Esophagus squamous epithelium (tissue), 5 donors: ENCODE measurements at regions not wholly inside any gene's neighbourhood (a gene's known extent, or its start where the extent isn't known, plus 50 kb on each side); places are given as distances from the start of the nearest gene placed in this dataset.

Experiments used
- DNase-seq: peaks from one replicate; lab custom pipeline; 2025; lab: John Stamatoyannopoulos, UW
- H3K27ac ChIP-seq, 4 donors: fragments of 200-600 bp; sonication (generic); one replicate each; pipeline ENCODE4 v1.5.1; 2016 to 2019; ENCODE audit warnings: mild to moderate bottlenecking in 1 of 4
- H3K27me3 ChIP-seq, 4 donors: fragments of 200-600 bp; sonication (generic); 1 replicate in 3 of 4; 2 replicates in 1 of 4; pipeline versions ENCODE4 v1.5.1 to v1.6.0; 2017 to 2021; ENCODE audit warnings: antibody characterized with exemption in 1 of 4
- H3K36me3 ChIP-seq, 3 donors: fragments of 200-600 bp; sonication (generic); one replicate each; pipeline ENCODE4 v1.5.1; 2016 to 2019
- H3K4me1 ChIP-seq, 3 donors: fragments of 200-600 bp; sonication (generic); one replicate each; pipeline ENCODE4 v1.5.1; 2017 to 2019
- H3K4me3 ChIP-seq, 4 donors: fragments of 200-600 bp; sonication (generic); 1 replicate in 3 of 4; 2 replicates in 1 of 4; pipeline ENCODE4 v1.5.1; 2016 to 2019; ENCODE audit warnings: mild to moderate bottlenecking in 2 of 4, moderate library complexity in 1 of 4
- H3K9me3 ChIP-seq, 3 donors: fragments of 200-600 bp; sonication (generic); one replicate each; pipeline ENCODE4 v1.5.1; 2016 to 2019
- CTCF ChIP-seq, 6 experiments: fragments of 450-650 bp in 4 of 6; fragments of 200-600 bp in 2 of 6; sonication (generic) in 2 of 6; IDR thresholded peaks; one replicate each; pipeline ENCODE4 v1.5.1; 2016 to 2019; ENCODE audit warnings: antibody characterized with exemption in 6 of 6, mild to moderate bottlenecking in 4 of 6, moderate library complexity in 4 of 6
- POLR2A ChIP-seq, 4 donors: fragments of 450-650 bp; IDR thresholded peaks; one replicate each; pipeline ENCODE4 v1.6.1; 2017; ENCODE audit warnings: antibody characterized with exemption in 4 of 4, mild to moderate bottlenecking in 4 of 4, moderate library complexity in 3 of 4
- WGBS, 2 donors: methylation state at CpG; one replicate each; pipeline ENCODE4 v1.1.5; 2018; 5-methylcytosine and 5-hydroxymethylcytosine counted together
- intact Hi-C: fragments of 100-400 bp; cut with DNase I; formaldehyde crosslinking; loops from one replicate; pipeline ENCODE4 v1.15.0; 2022
- donor health status: DM: yes; HTN: yes; CAD: no.

- H3K4me3 ChIP-seq, result no peak overlapping the region
- no peaks in the 10 kb centered on the region for H3K9me3 ChIP-seq
- 88% methylated on average over 2 of the region's 2 CpGs for WGBS, 2 donors
- H3K4me1 ChIP-seq, result no peaks in the 10 kb centered on the region
- H3K27me3 ChIP-seq, result no peaks in the 10 kb centered on the region
- H3K36me3 ChIP-seq, result no peaks in the 10 kb centered on the region
- DNase-seq, result no peak
- intact Hi-C loops, result no loop called here
- TF ChIP-seq POLR2A (IDR thresholded peaks at IDR 0.05) (no peak), CTCF (IDR thresholded peaks at IDR 0.05) (no peak)
- no peak overlapping the region for H3K27ac ChIP-seq
Observed at GRCh38 chr1:232878086-232878485, 72.3 kb upstream of the NTPCR start.

- 42 to 55% methylated on average over 3 of the region's 3 CpGs for WGBS, 2 donors
- no peak overlapping the region for H3K27ac ChIP-seq
- no peaks in the 10 kb centered on the region for H3K9me3 ChIP-seq
- peak in 2 of 6 experiments; percentile 16 to 49 for TF ChIP-seq CTCF (IDR thresholded peaks at IDR 0.05)
- TF ChIP-seq POLR2A (IDR thresholded peaks at IDR 0.05), result no peak
- no peak overlapping the region for H3K4me3 ChIP-seq
- DNase-seq, result no peak
- intact Hi-C loops, result no loop called here
- H3K27me3 ChIP-seq, result no peaks in the 10 kb centered on the region
- peaks cover 0 to 7% (median 0%) of the 10 kb centered on the region in 3 donors for H3K4me1 ChIP-seq
- no peaks in the 10 kb centered on the region for H3K36me3 ChIP-seq
Observed at GRCh38 chr1:232880354-232880753, 70.1 kb upstream of the NTPCR start.

GRCh38 chr1:232883992-232884661 is 66.3 kb upstream of the NTPCR start:
- no peaks in the 10 kb centered on the region for H3K36me3 ChIP-seq
- no peaks in the 10 kb centered on the region for H3K27me3 ChIP-seq
- TF ChIP-seq CTCF (IDR thresholded peaks at IDR 0.05), result no peak
- no peak for TF ChIP-seq POLR2A (IDR thresholded peaks at IDR 0.05)
- H3K4me1 ChIP-seq, result peaks cover 0 to 23% (median 4%) of the 10 kb centered on the region in 3 donors
- no peak overlapping the region for H3K4me3 ChIP-seq
- H3K27ac ChIP-seq, result no peak overlapping the region
- WGBS, 2 donors, result 45 to 66% methylated on average over 2 to 3 of the region's 4 CpGs
- intact Hi-C loops, result no loop called here
- no peak for DNase-seq
- H3K9me3 ChIP-seq, result no peaks in the 10 kb centered on the region

- Histone ChIP-seq H3K4me3 (no peak overlapping the region), H3K36me3 (no peaks in the 10 kb centered on the region), H3K9me3 (no peaks in the 10 kb centered on the region), H3K27ac (no peak overlapping the region), H3K4me1 (peaks cover 0 to 23% (median 4%) of the 10 kb centered on the region in 3 donors), H3K27me3 (no peaks in the 10 kb centered on the region)
- 20 to 21% methylated on average over 2 of the region's 2 CpGs for WGBS, 2 donors
- no peak for TF ChIP-seq CTCF (IDR thresholded peaks at IDR 0.05)
- no peak for TF ChIP-seq POLR2A (IDR thresholded peaks at IDR 0.05)
- no peak for DNase-seq
- intact Hi-C loops, result no loop called here
Observed at GRCh38 chr1:232886271-232886670, 64.1 kb upstream of the NTPCR start.

GRCh38 chr1:232890340-232890943 is 60.0 kb upstream of the NTPCR start:
- TF ChIP-seq CTCF (IDR thresholded peaks at IDR 0.05) (no peak), POLR2A (IDR thresholded peaks at IDR 0.05) (no peak)
- H3K4me1 ChIP-seq, result peaks cover 0 to 16% (median 4%) of the 10 kb centered on the region in 3 donors
- H3K9me3 ChIP-seq, result peaks cover 0 to 6% (median 4%) of the 10 kb centered on the region in 3 donors
- no peaks in the 10 kb centered on the region for H3K36me3 ChIP-seq
- no peaks in the 10 kb centered on the region for H3K27me3 ChIP-seq
- no peak overlapping the region for H3K27ac ChIP-seq
- intact Hi-C loops, result no loop called here
- H3K4me3 ChIP-seq, result no peak overlapping the region
- 81 to 84% methylated on average over 5 of the region's 5 CpGs for WGBS, 2 donors
- DNase-seq, result no peak
